ENCODE measurements at regions not wholly inside any gene's neighbourhood (a gene's known extent, or its start where the extent isn't known, plus 50 kb on each side); places are given as distances from the start of the nearest gene placed in this dataset.
"Not testable (repeated sequence)": the region's sequence is repeated elsewhere in the genome, so short reads cannot be mapped to it uniquely, and the experiment has no call there.

- no peak for DNase-seq
- in situ Hi-C loops (cut with MboI; ENCODE audit: low pct_unique_long_range_greater_than_20kb, low sequenced_read_pairs): no loop called here
Observed at GRCh38 chr5:106633825-106634224, 1036.9 kb downstream of the EFNA5 start.

- in situ Hi-C loops (cut with MboI; ENCODE audit: low pct_unique_long_range_greater_than_20kb, low sequenced_read_pairs); DNase-seq: not testable (repeated sequence)
Observed at GRCh38 chr5:106628456-106628855, 1042.3 kb downstream of the EFNA5 start.

GRCh38 chr5:106610041-106610440 lies 1060.7 kb downstream of the EFNA5 start:
- in situ Hi-C loops (cut with MboI; ENCODE audit: low pct_unique_long_range_greater_than_20kb, low sequenced_read_pairs): no loop called here
- no peak for DNase-seq

GRCh38 chr5:106601620-106602019 lies 1069.1 kb downstream of the EFNA5 start:
- DNase-seq: no peak
- in situ Hi-C loops (cut with MboI; ENCODE audit: low pct_unique_long_range_greater_than_20kb, low sequenced_read_pairs): no loop called here

GRCh38 chr5:106600803-106601202 lies 1069.9 kb downstream of the EFNA5 start:
- DNase-seq: no peak
- in situ Hi-C loops (cut with MboI; ENCODE audit: low pct_unique_long_range_greater_than_20kb, low sequenced_read_pairs): no loop called here

- in situ Hi-C loops (cut with MboI; ENCODE audit: low pct_unique_long_range_greater_than_20kb, low sequenced_read_pairs): no loop called here
- no peak for DNase-seq
Observed at GRCh38 chr5:106595864-106596263, 1074.9 kb downstream of the EFNA5 start.

GRCh38 chr5:106584268-106584667 lies 1086.5 kb downstream of the EFNA5 start:
- no peak for DNase-seq
- in situ Hi-C loops (cut with MboI; ENCODE audit: low pct_unique_long_range_greater_than_20kb, low sequenced_read_pairs): no loop called here

GRCh38 chr5:106578736-106579135 lies 1092.0 kb downstream of the EFNA5 start:
- in situ Hi-C loops (cut with MboI; ENCODE audit: low pct_unique_long_range_greater_than_20kb, low sequenced_read_pairs): no loop called here
- DNase-seq: no peak

- no peak for DNase-seq
- in situ Hi-C loops (cut with MboI; ENCODE audit: low pct_unique_long_range_greater_than_20kb, low sequenced_read_pairs): no loop called here
Observed at GRCh38 chr5:106574820-106575219, 1095.9 kb downstream of the EFNA5 start.

- in situ Hi-C loops (cut with MboI; ENCODE audit: low pct_unique_long_range_greater_than_20kb, low sequenced_read_pairs): no loop called here
- DNase-seq: no peak
Observed at GRCh38 chr5:106566031-106566430, 1104.7 kb downstream of the EFNA5 start.

- in situ Hi-C loops (cut with MboI; ENCODE audit: low pct_unique_long_range_greater_than_20kb, low sequenced_read_pairs): no loop called here
- DNase-seq: no peak
Observed at GRCh38 chr5:106545325-106545724, 1125.4 kb downstream of the EFNA5 start.

GRCh38 chr5:106543330-106543729 lies 1127.4 kb downstream of the EFNA5 start:
- in situ Hi-C loops (cut with MboI; ENCODE audit: low pct_unique_long_range_greater_than_20kb, low sequenced_read_pairs): no loop called here
- DNase-seq: no peak

GRCh38 chr5:106530150-106530549 lies 1140.6 kb downstream of the EFNA5 start:
- DNase-seq: no peak
- in situ Hi-C loops (cut with MboI; ENCODE audit: low pct_unique_long_range_greater_than_20kb, low sequenced_read_pairs): no loop called here

- in situ Hi-C loops (cut with MboI; ENCODE audit: low pct_unique_long_range_greater_than_20kb, low sequenced_read_pairs): no loop called here
- DNase-seq: no peak
Observed at GRCh38 chr5:106525438-106525837, 1145.3 kb downstream of the EFNA5 start.

GRCh38 chr5:106523852-106524251 lies 1146.9 kb downstream of the EFNA5 start:
- in situ Hi-C loops (cut with MboI; ENCODE audit: low pct_unique_long_range_greater_than_20kb, low sequenced_read_pairs): no loop called here
- no peak for DNase-seq

- no peak for DNase-seq
- in situ Hi-C loops (cut with MboI; ENCODE audit: low pct_unique_long_range_greater_than_20kb, low sequenced_read_pairs): no loop called here
Observed at GRCh38 chr5:106522296-106522695, 1148.4 kb downstream of the EFNA5 start.

- no peak for DNase-seq
- in situ Hi-C loops (cut with MboI; ENCODE audit: low pct_unique_long_range_greater_than_20kb, low sequenced_read_pairs): no loop called here
Observed at GRCh38 chr5:106521701-106522100, 1149.0 kb downstream of the EFNA5 start.

- DNase-seq: no peak
- in situ Hi-C loops (cut with MboI; ENCODE audit: low pct_unique_long_range_greater_than_20kb, low sequenced_read_pairs): no loop called here
Observed at GRCh38 chr5:106510321-106510720, 1160.4 kb downstream of the EFNA5 start.

GRCh38 chr5:106508894-106509293 lies 1161.8 kb downstream of the EFNA5 start:
- DNase-seq: no peak
- in situ Hi-C loops (cut with MboI; ENCODE audit: low pct_unique_long_range_greater_than_20kb, low sequenced_read_pairs): no loop called here

- in situ Hi-C loops (cut with MboI; ENCODE audit: low pct_unique_long_range_greater_than_20kb, low sequenced_read_pairs): no loop called here
- DNase-seq: no peak
Observed at GRCh38 chr5:106493910-106494309, 1176.8 kb downstream of the EFNA5 start.

GRCh38 chr5:106489004-106489403 lies 1181.7 kb downstream of the EFNA5 start:
- in situ Hi-C loops (cut with MboI; ENCODE audit: low pct_unique_long_range_greater_than_20kb, low sequenced_read_pairs): no loop called here

GRCh38 chr5:106488407-106488806 lies 1182.3 kb downstream of the EFNA5 start:
- DNase-seq: no peak
- in situ Hi-C loops (cut with MboI; ENCODE audit: low pct_unique_long_range_greater_than_20kb, low sequenced_read_pairs): no loop called here

More at GRCh38 chr5:106489004-106489403, 1181.7 kb downstream of the EFNA5 start:
- no peak for DNase-seq
